Urothelium cell line (cell line): ENCODE measurements at regions not wholly inside any gene's neighbourhood (a gene's known extent, or its start where the extent isn't known, plus 50 kb on each side); places are given as distances from the start of the nearest gene placed in this dataset.

Experiments
- DNase-seq: peaks from one replicate; pipeline ENCODE4 v3.0.0; 2011; ENCODE audit warnings: low spot score, mixed read lengths
- FAIRE-seq: peaks from 2 replicates; lab custom pipeline; 2011; peaks lifted over from hg19 to GRCh38; lab: Jason Lieb, UNC

DNA sequence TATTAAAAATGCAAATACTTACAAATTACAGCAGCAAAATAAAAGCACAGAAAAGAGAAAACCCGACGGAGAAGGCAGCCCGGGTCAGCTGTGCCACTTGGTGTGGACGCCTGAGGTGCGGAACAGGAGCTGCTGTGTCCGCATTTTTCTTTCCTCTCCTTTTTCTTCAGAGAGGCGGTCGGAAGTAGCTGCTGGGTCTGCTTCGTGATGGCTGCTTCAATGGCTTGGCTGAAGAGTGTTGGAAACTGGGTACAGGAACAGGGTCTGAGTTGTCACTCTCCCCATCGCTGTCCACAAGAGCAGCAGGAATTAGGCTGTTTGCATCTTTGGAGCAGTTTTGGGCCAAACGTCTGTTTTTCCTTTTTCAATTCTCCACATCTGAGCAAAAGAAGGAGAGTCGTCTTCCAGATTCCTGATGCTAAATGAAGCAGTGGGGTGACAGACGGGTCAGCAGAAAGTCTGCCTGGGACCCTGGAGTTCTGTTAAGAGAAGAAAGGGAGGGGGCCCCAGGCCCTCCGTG lies 53.5 kb upstream of the ARL8B start:
- FAIRE-seq (no peak), DNase-seq (no peak)

DNA sequence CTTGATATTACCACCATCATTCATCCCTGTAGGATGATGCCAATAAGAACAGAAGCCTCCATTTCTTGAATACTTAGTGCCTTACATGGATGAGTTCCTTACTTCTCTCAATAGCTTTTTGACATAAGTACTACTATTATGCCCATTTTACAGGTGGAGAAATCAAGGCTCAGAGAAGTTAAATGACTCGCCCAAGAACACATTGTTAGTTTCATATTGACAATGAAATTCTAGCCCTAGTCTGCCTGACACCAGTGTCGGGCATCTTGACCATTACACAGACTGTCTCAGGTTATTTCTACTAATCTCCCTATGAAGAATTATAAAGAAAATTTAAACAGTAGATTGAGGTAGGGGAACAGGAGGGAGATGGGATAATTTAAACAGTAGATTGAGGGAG lies 52.5 kb upstream of the ARL8B start:
- no peak for FAIRE-seq
- DNase-seq = no peak

DNA sequence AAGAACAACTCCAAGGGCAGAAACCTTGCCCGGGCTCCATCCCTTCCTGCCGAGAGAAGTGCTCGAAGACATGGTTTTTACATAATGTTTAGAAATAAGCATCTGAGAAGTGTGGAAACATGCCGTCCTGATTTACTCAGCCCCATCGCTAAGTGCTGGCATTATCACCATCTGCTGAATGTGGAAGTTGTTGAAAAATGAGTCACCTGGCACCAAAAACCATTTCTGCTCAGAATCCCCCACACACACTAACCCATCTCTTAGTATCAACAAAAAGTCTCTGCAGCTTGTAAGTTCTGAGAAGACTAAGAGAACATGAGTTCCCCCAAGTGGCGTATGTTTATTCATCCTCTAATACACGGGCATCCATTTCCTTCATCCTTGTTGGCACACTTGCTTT lies 51.0 kb upstream of the ARL8B start:
- FAIRE-seq (no peak), DNase-seq (peak; percentile 56)

DNA sequence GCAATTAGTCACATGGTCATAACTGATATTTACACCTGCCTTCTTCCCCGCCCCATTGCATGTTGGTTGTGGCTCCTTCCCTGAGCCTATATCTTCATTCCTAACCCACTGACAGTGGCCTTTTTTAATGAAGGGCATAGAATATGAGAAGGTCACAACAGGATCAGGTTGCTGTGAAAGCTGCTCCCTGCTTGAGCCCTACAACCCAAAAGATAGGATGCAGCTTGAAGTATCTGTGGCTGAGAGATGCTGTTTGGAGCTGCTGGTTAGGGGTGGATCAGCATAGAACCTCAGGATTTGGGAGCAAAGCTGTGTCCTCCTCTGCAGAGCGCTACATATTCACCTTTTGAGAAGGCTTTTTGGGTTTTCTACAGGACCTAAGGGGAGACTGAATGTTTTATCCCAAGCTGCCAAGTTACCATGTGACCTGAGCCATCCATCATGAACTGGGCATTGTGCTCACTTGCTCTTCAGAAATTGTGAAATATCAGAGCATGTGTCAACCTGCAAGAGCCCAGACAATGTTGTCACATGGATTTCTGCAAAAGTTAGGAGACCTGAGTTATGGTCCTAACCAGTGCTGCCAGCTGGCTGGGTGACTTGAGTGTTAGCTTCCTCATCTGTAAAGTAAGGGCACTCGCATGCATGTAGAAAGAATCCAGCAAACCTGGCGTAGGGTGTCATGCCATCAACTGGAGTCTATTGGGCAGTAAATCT lies 49.8 kb upstream of the ARL8B start:
- FAIRE-seq (no peak), DNase-seq (no peak)
